HL-60/S4 treated with phorbol 12-myristate 13-acetate at 8.2 ng/mL for 4 days and 3 days (cell line): ENCODE measurements at regions not wholly inside any gene's neighbourhood (a gene's known extent, or its start where the extent isn't known, plus 50 kb on each side); places are given as distances from the start of the nearest gene placed in this dataset.

Experiments
- in situ Hi-C: fragments of 300-500 bp; cut with MboI; formaldehyde crosslinking; loops from 2 replicates; pipeline ENCODE4 v1.15.0; 2022; ENCODE audit warnings: low sequenced_read_pairs

GRCh38 chr4:163858515-163858914 is 364.0 kb downstream of the TMA16 start:
- in situ Hi-C loops: no loop called here

DNA sequence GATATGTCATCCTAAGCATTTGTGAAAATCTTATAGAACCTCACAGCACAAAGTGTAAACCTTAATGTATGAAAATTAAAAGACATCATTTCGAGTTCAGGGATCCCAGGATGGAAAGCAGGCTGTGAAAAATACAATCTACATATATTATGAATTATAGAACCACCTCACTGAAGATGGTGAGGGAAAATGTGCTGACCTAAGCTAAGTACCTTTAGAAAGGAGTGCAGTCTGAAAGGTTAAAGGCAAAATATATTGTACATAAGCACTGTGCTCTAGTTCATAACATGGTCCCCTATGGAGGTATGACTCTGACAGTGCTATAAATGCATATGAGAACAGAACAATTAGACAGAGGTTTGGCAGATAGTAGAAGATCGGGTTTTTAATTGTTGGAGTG is 368.6 kb downstream of the TMA16 start:
- in situ Hi-C loops: no loop called here

- in situ Hi-C loops: no loop called here
Measured at GRCh38 chr4:163865010-163865409, 370.5 kb downstream of the TMA16 start.

DNA sequence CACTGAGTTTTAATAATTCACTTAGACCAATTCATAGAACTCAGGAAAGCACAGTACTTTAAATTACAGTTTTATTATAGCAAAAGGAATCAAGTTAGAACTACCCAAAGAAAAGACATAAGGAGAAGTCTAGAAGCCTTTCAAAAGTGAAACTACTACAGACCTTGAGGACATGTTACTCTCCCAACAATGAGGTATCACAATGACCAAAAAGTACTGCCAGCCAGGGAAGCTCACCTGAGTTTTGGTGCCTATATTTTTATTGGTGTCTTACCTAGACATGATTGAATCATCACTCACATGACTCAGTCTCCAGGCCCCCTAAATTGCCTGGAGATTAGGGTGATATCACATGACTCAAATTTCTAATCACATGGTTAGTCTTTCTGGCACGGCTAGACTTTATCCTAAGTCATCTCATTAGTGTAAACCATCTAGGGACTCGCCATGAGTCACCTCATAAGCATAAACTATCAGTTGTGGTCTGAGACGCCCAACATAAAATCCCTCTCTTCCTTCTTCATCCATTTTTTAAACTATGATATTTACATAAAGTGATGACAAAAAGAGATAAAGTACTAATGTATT is 372.3 kb downstream of the TMA16 start:
- in situ Hi-C loops: no loop called here

GRCh38 chr4:163868445-163868844 is 374.0 kb downstream of the TMA16 start:
- in situ Hi-C loops: no loop called here

DNA sequence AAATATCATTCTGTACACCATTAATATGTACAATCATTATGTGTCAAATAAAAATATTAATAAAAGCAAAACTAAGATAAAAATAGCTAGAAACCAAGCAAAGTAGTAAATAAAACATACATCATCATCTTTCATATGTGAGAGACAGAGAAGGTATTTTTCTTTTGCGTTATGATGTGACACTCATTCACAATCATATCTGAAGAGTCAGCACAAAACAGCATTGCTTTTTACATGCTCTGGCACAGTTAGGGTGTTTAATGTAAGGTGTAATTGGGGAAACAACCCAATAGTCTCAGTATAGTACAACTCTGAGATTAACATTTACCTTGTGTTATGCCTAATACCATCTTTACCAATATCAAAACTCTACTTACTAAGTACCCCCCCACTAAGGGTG is 376.6 kb downstream of the TMA16 start:
- in situ Hi-C loops: no loop called here

GRCh38 chr4:163875327-163875726 is 380.8 kb downstream of the TMA16 start:
- in situ Hi-C loops: no loop called here

GRCh38 chr4:163878336-163879121 is 384.0 kb downstream of the TMA16 start:
- in situ Hi-C loops: no loop called here

DNA sequence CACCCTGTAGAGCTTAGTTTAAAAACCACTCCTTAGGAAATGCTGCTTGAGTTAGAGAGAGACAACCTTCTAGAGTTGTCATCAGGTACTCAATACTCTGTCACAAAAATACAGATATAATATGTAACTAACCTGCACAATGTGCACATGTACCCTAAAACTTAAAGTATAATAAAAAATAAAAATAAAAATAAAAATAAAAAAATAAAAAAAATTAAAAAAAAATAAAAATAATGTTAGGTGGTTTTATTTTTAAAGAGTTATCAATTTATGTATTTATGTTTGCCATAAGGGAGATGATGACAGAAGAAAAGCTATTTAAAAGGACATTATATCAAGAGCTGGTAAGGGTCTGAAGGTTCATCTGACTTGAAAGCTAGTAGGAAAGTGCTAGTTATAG is 397.9 kb downstream of the TMA16 start:
- in situ Hi-C loops: no loop called here

DNA sequence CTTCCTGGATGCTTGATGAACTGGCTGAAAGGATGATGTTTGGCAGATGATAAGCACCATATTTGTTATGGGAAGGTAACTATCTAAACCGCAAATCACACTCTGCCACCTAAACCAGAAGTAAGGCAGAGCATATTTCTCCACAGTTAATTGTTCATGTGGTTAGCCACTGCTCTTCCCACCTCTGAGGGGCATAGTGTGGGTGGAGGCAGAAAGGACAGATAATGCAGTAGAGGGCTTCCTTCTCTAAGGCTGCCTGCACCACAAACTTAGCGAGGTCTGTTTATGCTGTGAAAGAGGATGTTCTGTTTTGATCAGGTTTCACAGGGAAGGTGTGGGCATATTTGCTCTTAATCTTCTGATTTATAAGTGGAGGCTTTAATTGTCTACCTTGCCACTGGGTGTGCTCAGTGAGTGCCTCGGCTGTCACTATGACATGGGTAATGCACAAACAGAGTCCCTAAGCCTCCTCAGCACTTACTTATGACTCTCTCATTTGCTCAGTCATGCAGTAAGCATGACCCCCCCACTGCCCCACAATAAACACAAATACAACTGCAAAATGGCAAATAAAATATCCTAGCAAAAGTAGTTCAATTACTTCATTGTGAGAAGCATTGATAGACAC is 401.0 kb downstream of the TMA16 start:
- in situ Hi-C loops: no loop called here

- in situ Hi-C loops: no loop called here
Measured at GRCh38 chr4:163901319-163901718, 406.8 kb downstream of the TMA16 start.

GRCh38 chr4:163902417-163902816 is 407.9 kb downstream of the TMA16 start:
- in situ Hi-C loops: no loop called here

- in situ Hi-C loops: no loop called here
Measured at GRCh38 chr4:163911891-163912290, 417.4 kb downstream of the TMA16 start.

DNA sequence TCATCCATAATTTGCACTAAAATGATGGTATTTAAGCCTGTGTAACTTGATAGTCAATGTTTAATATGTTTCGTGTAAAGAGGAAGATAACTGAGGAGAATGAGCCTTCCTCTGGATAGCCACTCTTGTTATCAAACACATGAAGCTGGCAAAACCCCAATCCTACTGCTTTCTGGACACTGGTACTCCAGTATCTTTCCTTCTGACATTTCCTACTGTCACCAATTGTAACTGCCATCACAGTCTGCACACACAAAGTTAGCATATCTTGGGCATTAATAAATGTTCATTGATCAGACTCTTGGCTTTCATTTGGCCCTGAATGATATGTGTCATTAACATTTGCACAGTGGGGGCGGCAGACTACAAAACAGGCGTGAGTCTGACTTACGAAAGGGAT is 419.1 kb downstream of the TMA16 start:
- in situ Hi-C loops: no loop called here

DNA sequence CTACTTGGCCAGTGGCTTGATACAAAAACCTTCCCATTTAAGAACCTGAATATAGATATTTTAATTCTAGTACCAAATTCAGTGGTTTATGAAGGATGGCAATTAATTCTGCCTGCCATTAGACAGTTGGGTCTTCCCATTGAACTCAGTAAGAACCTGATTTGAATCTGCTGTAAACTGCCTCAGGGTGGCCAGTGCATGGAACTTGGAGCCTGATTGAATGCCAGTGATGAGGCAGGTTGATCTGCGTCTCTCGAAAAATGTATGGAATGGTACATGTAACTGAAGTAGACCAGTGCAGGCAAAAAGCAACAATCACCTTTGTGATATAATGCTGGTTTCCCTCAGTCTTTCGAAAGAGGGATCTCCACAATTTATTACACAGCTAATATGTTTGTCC is 421.4 kb downstream of the TMA16 start:
- in situ Hi-C loops: no loop called here

GRCh38 chr4:163920426-163920825 is 425.9 kb downstream of the TMA16 start:
- in situ Hi-C loops: no loop called here

- in situ Hi-C loops: no loop called here
Measured at GRCh38 chr4:163922302-163922701, 427.8 kb downstream of the TMA16 start.

DNA sequence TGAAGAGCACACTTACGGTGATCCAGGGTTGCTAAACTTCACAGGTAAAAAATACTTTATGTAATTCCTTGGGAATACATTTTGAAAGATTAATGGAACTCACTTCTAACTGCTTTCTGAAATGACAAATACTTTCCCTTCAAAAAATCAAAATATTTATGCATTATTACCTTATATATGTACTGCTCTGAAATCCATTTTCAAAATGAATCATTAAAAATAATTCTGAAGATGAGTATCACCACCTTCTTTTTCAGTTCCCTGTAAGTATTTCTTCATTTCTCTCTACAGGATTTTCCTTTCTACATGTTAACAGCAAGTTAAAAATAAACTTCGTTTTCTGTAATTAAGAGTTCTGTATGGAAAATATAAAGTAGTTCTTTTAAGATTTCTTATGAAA is 428.6 kb downstream of the TMA16 start:
- in situ Hi-C loops: no loop called here

DNA sequence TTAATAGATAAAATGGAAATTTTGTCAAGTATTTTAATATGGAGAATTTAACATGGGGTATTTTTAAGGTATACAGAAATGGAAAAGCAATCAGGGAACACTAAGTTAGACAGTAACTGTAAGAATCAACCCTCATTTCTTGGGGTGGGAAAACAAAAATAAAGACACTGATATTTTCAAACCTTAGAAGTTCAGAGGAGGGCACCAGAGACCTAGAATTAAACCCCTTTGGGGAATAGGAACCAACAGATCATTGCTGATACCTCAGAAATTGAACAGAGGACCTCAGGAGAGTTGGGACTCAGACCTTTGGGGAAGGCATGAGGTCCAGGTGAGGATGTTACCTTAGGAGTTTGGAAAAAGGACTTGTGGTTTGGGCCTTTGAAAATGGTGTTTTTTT is 435.6 kb downstream of the TMA16 start:
- in situ Hi-C loops: no loop called here

DNA sequence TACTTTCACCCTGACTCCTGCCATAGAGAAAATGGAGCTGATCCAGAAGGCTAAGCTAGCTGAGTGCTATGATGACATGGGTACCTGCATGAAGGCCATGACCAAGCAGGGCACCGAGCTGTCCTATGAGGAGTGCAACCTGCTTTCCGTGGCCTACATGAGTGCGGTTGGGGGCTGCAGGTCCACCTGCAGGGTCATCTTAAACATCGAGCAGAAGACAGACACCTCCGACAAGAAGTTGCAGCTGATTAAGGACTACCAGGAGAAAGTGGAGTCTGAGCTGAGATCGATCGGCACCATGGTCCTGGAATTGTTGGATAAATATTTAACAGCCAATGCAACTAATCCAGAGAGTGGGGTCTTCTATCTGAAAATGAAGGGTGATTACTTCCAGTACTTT is 438.0 kb downstream of the TMA16 start:
- in situ Hi-C loops: no loop called here

- in situ Hi-C loops: no loop called here
Measured at GRCh38 chr4:163939597-163939996, 445.1 kb downstream of the TMA16 start.

- in situ Hi-C loops: no loop called here
Measured at GRCh38 chr4:163941221-163941905, 446.9 kb downstream of the TMA16 start.
